ENCODE measurements at regions not wholly inside any gene's neighbourhood (a gene's known extent, or its start where the extent isn't known, plus 50 kb on each side); places are given as distances from the start of the nearest gene placed in this dataset.

DNA sequence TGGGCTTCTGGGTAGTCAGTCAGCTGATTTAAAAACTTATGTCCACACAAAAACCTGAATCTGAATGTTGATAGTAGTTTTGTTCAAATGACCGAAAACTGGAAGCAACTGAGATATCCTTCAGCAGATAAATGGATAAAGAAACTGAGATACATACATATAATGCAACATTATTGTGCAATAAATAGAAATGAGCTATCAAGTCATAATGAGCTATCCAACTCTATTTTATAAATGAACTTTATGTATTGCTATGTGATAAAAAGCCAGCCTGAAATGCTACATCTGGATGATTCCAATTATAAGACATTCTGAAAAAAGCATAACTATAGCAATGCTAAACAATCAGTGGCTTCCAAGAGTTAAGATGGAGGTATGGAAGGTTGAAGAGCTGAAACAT lies 748.7 kb downstream of the TNS3 start:
- no peaks in the 10 kb centered on the region for H3K4me1 ChIP-seq
- no peaks in the 10 kb centered on the region for H3K36me3 ChIP-seq
- no peak for DNase-seq (ENCODE audit: extremely low spot score in 2 of 2)
- intact Hi-C loops (cut with DNase I), result no loop called here
- H3K4me3 ChIP-seq, result no peak overlapping the region
- H3K27me3 ChIP-seq, result no peaks in the 10 kb centered on the region
- no peaks in the 10 kb centered on the region for H3K9me3 ChIP-seq
- TF ChIP-seq POLR2AphosphoS5 (IDR thresholded peaks at IDR 0.05; ENCODE audit: insufficient read depth in 1 of 2, low read depth in 1 of 2), result no peak
- no peak for TF ChIP-seq CTCF (IDR thresholded peaks at IDR 0.05)
- no peak for TF ChIP-seq POLR2A (IDR thresholded peaks at IDR 0.05)
- H3K27ac ChIP-seq, result no peak overlapping the region

DNA sequence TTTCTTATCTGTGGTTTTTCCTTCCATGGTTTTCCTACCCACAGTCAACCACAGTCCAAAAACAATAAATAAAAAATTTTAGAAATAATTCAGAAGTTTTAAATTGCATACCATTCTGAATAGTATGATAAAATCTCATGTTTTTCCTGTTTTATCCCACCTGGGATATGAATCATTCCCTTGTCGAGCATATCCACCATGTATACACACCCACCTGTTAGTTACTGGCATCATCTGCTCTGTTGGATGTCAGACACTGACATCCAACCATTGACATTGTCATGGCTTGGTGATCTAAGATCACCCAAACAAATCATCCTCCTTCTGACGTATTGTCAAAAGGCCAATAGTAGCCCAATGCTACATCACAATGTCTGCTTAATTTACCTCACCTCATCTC lies 749.8 kb downstream of the TNS3 start:
- intact Hi-C loops (cut with DNase I), result no loop called here
- H3K27me3 ChIP-seq, result no peaks in the 10 kb centered on the region
- H3K9me3 ChIP-seq, result no peaks in the 10 kb centered on the region
- no peak overlapping the region for H3K4me3 ChIP-seq
- no peaks in the 10 kb centered on the region for H3K4me1 ChIP-seq
- no peak overlapping the region for H3K27ac ChIP-seq
- H3K36me3 ChIP-seq, result no peaks in the 10 kb centered on the region
- no peak for DNase-seq (ENCODE audit: extremely low spot score in 2 of 2)
- TF ChIP-seq CTCF (IDR thresholded peaks at IDR 0.05) (no peak), POLR2AphosphoS5 (IDR thresholded peaks at IDR 0.05; ENCODE audit: insufficient read depth in 1 of 2, low read depth in 1 of 2) (no peak), POLR2A (IDR thresholded peaks at IDR 0.05) (no peak)

DNA sequence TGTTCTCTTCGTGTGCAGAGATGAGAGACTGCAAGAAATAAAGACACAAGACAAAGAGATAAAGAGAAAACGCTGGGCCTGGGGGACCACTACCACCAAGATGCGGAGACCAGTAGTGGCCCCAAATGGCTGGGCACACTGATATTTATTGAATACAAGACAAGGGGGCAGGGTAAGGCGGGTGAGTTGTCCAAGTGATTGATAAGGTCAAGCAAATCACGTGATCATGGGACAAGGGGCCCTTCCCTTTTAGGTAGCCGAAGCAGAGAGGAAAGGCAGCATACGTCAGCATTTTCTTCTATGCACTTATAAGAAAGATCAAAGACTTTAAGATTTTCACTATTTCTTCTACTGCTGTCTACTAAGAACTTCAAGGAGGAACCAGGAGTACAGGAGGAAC lies 762.1 kb downstream of the TNS3 start:
- Histone ChIP-seq H3K27ac (no peak overlapping the region), H3K27me3 (no peaks in the 10 kb centered on the region), H3K9me3 (peaks cover 8% of the 10 kb centered on the region), H3K4me1 (no peaks in the 10 kb centered on the region), H3K36me3 (no peaks in the 10 kb centered on the region), H3K4me3 (no peak overlapping the region)
- DNase-seq (ENCODE audit: extremely low spot score in 2 of 2), result no peak
- intact Hi-C loops (cut with DNase I), result no loop called here
- TF ChIP-seq POLR2A (IDR thresholded peaks at IDR 0.05) (no peak), CTCF (IDR thresholded peaks at IDR 0.05) (no peak), POLR2AphosphoS5 (IDR thresholded peaks at IDR 0.05; ENCODE audit: insufficient read depth in 1 of 2, low read depth in 1 of 2) (no peak)

DNA sequence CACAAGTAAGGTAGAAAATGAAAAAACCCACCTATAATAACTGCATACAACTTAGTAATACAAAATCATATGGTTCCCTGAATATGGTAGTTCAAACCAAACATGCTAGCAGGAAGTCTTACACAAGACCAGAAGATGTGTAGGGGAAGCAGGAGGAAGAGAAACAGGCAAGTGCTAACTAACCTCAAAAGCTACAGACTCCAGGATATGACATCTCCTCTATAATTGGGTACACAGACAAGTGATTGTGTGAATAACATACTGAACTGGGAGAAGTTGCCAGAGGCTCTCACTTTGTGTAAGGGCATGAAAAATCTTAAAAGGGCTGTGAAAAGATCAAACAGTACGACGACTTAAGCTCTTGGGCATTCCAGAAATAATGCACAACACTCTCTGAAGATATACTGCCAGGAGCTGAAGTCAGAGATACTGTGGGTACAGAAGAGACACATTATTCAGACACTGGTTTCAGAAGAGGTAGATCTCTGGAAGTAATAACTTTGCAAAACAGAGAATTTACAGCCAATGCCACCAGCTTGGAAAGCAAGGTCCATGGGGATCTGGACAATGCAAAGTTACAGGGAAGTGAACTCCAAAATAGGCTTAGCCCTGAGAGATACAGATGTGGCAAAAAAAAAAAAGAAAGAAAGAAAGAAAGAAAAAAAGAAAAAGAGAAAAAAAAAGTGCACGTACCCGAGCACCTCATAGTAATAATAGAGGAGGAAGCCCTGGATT lies 767.2 kb downstream of the TNS3 start:
- no peaks in the 10 kb centered on the region for H3K4me1 ChIP-seq
- no peak overlapping the region for H3K4me3 ChIP-seq
- no peak for TF ChIP-seq CTCF (IDR thresholded peaks at IDR 0.05)
- TF ChIP-seq POLR2A (IDR thresholded peaks at IDR 0.05), result no peak
- TF ChIP-seq POLR2AphosphoS5 (IDR thresholded peaks at IDR 0.05; ENCODE audit: insufficient read depth in 1 of 2, low read depth in 1 of 2), result no peak
- H3K9me3 ChIP-seq, result peaks cover 8% of the 10 kb centered on the region
- intact Hi-C loops (cut with DNase I), result no loop called here
- H3K27me3 ChIP-seq, result no peaks in the 10 kb centered on the region
- no peak for DNase-seq (ENCODE audit: extremely low spot score in 2 of 2)
- no peaks in the 10 kb centered on the region for H3K36me3 ChIP-seq
- no peak overlapping the region for H3K27ac ChIP-seq

DNA sequence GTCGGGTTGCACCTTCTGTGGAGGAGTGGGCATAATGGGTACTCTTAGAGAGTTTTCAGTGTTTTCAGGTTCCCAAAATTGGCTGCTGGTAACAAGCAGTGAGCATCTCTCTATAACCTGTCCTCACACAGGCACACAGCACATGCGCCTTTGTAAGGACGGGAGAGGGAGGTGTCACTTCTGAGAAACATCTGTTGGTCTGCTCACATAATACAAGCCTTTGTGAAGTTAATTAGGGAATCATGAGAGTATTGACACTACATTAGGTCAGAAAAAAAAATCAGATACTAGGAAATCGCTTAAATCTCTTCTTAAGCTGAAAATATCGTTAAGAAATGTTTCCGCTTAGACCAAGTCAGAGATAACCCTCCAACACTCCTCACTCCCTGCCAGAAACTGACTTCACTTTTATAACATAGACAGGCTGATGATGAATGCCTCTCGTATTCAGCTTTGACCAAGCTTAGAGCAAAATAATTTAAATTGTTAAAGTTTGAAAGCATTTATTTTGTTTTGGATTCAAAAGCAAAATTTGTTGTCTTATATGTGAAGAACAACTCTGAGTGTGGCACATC lies 769.7 kb downstream of the TNS3 start:
- no peak overlapping the region for H3K27ac ChIP-seq
- peaks cover 8% of the 10 kb centered on the region for H3K9me3 ChIP-seq
- intact Hi-C loops (cut with DNase I), result no loop called here
- TF ChIP-seq POLR2AphosphoS5 (IDR thresholded peaks at IDR 0.05; ENCODE audit: insufficient read depth in 1 of 2, low read depth in 1 of 2) (no peak), POLR2A (IDR thresholded peaks at IDR 0.05) (no peak), CTCF (IDR thresholded peaks at IDR 0.05) (no peak)
- no peaks in the 10 kb centered on the region for H3K27me3 ChIP-seq
- no peak overlapping the region for H3K4me3 ChIP-seq
- no peaks in the 10 kb centered on the region for H3K36me3 ChIP-seq
- H3K4me1 ChIP-seq, result no peaks in the 10 kb centered on the region
- DNase-seq (ENCODE audit: extremely low spot score in 2 of 2), result no peak
